ENCODE measurements at regions not wholly inside any gene's neighbourhood (a gene's known extent, or its start where the extent isn't known, plus 50 kb on each side); places are given as distances from the start of the nearest gene placed in this dataset.

DNA sequence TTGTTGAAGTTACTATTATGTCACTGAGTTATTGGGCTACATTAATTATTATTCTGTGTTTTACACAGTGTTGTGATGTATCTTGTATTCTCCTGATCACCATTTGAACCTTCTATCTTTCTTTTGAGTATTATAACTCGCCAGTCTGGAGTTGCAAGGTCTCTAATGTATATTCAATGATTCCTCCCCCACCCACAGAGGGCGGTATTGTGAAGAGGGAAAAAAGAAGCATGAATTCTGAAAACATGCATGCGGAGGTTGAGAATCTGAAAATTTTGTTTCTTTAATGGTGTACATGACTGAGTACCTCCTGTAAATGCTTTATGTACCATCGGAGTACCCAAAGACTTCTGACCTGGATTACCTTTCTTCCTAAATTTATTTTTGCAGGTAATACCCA is 266.6 kb downstream of the NR4A2 start:
- TF ChIP-seq EZH2 (IDR thresholded peaks at IDR 0.05) (no peak), POLR2AphosphoS5 (IDR thresholded peaks at IDR 0.05; ENCODE audit: borderline replicate concordance, low read depth, low read length) (no peak), FOXP2 (optimal IDR thresholded peaks at IDR 0.05; ENCODE audit: control extremely low read depth, extremely low read length, insufficient read depth) (no peak)
